Upper lobe of left lung (tissue), 4 donors: ENCODE measurements at regions not wholly inside any gene's neighbourhood (a gene's known extent, or its start where the extent isn't known, plus 50 kb on each side); places are given as distances from the start of the nearest gene placed in this dataset.

ENCODE experiments used
- POLR2A ChIP-seq, 4 donors: fragments of 450-650 bp; IDR thresholded peaks; one replicate each; pipeline ENCODE4 v1.5.1; 2016 to 2017; ENCODE audit warnings: antibody characterized with exemption in 4 of 4, mild to moderate bottlenecking in 2 of 4
- TF ChIP-seq, protein P1 (sequence below), 6 experiments: fragments of 450-650 bp in 4 of 6; fragments of 200-600 bp in 2 of 6; sonication (generic) in 2 of 6; IDR thresholded peaks; one replicate each; pipeline ENCODE4 v1.5.1; 2016 to 2019; ENCODE audit warnings: antibody characterized with exemption in 6 of 6

DNA sequence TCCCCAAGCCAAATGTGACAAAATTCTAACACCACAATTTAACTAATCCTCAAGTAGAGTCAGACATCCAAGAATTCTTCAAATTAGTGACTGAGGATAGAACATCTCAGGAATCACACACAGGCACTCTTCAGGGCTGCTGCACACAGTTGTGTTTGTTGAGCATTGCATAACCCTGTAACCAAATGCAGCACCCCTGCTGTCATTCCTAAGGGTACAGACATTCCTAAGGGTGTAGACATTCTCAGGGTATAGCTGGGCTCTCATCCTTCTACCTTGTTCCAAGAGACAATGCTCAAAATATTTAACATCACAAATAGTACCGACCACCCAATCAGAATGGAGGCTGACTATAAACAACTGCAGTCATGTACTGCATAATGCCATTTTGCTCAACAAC, 107.1 kb upstream of the UBE2E2 start:
- TF ChIP-seq, protein P1, sequence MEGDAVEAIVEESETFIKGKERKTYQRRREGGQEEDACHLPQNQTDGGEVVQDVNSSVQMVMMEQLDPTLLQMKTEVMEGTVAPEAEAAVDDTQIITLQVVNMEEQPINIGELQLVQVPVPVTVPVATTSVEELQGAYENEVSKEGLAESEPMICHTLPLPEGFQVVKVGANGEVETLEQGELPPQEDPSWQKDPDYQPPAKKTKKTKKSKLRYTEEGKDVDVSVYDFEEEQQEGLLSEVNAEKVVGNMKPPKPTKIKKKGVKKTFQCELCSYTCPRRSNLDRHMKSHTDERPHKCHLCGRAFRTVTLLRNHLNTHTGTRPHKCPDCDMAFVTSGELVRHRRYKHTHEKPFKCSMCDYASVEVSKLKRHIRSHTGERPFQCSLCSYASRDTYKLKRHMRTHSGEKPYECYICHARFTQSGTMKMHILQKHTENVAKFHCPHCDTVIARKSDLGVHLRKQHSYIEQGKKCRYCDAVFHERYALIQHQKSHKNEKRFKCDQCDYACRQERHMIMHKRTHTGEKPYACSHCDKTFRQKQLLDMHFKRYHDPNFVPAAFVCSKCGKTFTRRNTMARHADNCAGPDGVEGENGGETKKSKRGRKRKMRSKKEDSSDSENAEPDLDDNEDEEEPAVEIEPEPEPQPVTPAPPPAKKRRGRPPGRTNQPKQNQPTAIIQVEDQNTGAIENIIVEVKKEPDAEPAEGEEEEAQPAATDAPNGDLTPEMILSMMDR (IDR thresholded peaks at IDR 0.05), result no peak
- TF ChIP-seq POLR2A (IDR thresholded peaks at IDR 0.05), result no peak
